GM12878 (cell line): ENCODE measurements at regions not wholly inside any gene's neighbourhood (a gene's known extent, or its start where the extent isn't known, plus 50 kb on each side); places are given as distances from the start of the nearest gene placed in this dataset.

Source experiments
- ATAC-seq: fragments of 200-7000 bp; cut with Tn5 transposase; 3 replicates; pipeline ENCODE4 v1.9.1; 2020; ENCODE audit warnings: mild to moderate bottlenecking, moderate library complexity
- BruUV-seq: library from RNA; stranded (reverse); fragments of 400-500 nt; replicated peaks from 2 replicates; lab custom pipeline; 2021; lab: Mats Ljungman, UMichigan
- CTCF ChIA-PET: fragments of 300-600 bp; sonication (Branson Sonifier 250); formaldehyde crosslinking; extraction: SDS; loops from one replicate; lab custom pipeline; 2021; ENCODE audit warnings: inconsistent platforms; lab: Yijun Ruan, JAX
- POLR2A ChIA-PET: fragments of 350-600 bp; formaldehyde crosslinking; extraction: SDS; loops from one replicate; lab custom pipeline; 2021; ENCODE audit warnings: inconsistent platforms; lab: Charles Lee
- RAD21 ChIA-PET: fragments of 300-600 bp; sonication (Branson Sonifier 250); formaldehyde crosslinking; loops from one replicate; lab custom pipeline; 2023; ENCODE audit warnings: antibody characterized with exemption; ENCODE audit not compliant: unreplicated experiment; lab: Charles Lee
- SMC1A ChIA-PET: fragments of 300-600 bp; sonication (Branson Sonifier 250); formaldehyde crosslinking; loops from one replicate; lab custom pipeline; 2023; ENCODE audit not compliant: unreplicated experiment, uncharacterized antibody; lab: Charles Lee
- DNase-seq: peaks from one replicate; pipeline ENCODE4 v3.0.0-alpha.2; 2011; ENCODE audit warnings: low read depth, low spot score
- FAIRE-seq: peaks from 3 replicates; lab custom pipeline; 2011; peaks lifted over from hg19 to GRCh38; lab: Jason Lieb, UNC
- H2AFZ ChIP-seq: 2 replicates; pipeline ENCODE4 v1.6.0; 2011; ENCODE audit warnings: low read depth, low read length, control low read depth; ENCODE audit not compliant: control insufficient read depth
- H3K27ac ChIP-seq: 2 replicates; pipeline ENCODE4 v1.5.1; 2011; ENCODE audit warnings: control low read depth; ENCODE audit not compliant: control insufficient read depth, insufficient read depth
- H3K27me3 ChIP-seq, 2 experiments: replicated peaks in 1 of 2; 2 replicates each; pipeline versions ENCODE4 v1.6.0 to v1.6.1; 2011; ENCODE audit warnings: low read length in 1 of 2; ENCODE audit not compliant: control insufficient read depth in 2 of 2, insufficient read depth in 2 of 2
- H3K36me3 ChIP-seq, 2 experiments: 2 replicates each; pipeline ENCODE4 v1.5.1; 2011; ENCODE audit warnings: low read length in 1 of 2; ENCODE audit not compliant: control insufficient read depth in 2 of 2, insufficient read depth in 2 of 2
- H3K4me1 ChIP-seq: 2 replicates; pipeline ENCODE4 v1.6.1; 2011; ENCODE audit warnings: mild to moderate bottlenecking, low read length, moderate library complexity, mixed read lengths; ENCODE audit not compliant: control insufficient read depth, insufficient read depth
- H3K4me2 ChIP-seq: 2 replicates; pipeline ENCODE4 v1.6.0; 2011; ENCODE audit warnings: control low read depth; ENCODE audit not compliant: control insufficient read depth, insufficient read depth
- H3K4me3 ChIP-seq: fragments of 200-600 bp; sonication (generic); 2 replicates; pipeline ENCODE4 v1.5.1; 2016
- H3K79me2 ChIP-seq: 2 replicates; pipeline ENCODE4 v1.6.0; 2011; ENCODE audit warnings: low read length; ENCODE audit not compliant: control insufficient read depth, insufficient read depth
- H3K9ac ChIP-seq: 2 replicates; pipeline ENCODE4 v1.8.0; 2011; ENCODE audit warnings: low read length, control low read depth, mixed read lengths; ENCODE audit not compliant: control insufficient read depth, insufficient read depth
- H3K9me3 ChIP-seq: replicated peaks from 3 replicates; pipeline ENCODE4 v1.5.1; 2011; ENCODE audit warnings: mild to moderate bottlenecking, low read length; ENCODE audit not compliant: control insufficient read depth, insufficient read depth
- H4K20me1 ChIP-seq: 2 replicates; pipeline ENCODE4 v1.6.0; 2011; ENCODE audit not compliant: control insufficient read depth, insufficient read depth
- CREB1 ChIP-seq: IDR thresholded peaks from 2 replicates; pipeline ENCODE4 v1.6.1; 2012; ENCODE audit warnings: low read depth, mild to moderate bottlenecking, inconsistent platforms
- CREM ChIP-seq: IDR thresholded peaks from 2 replicates; pipeline ENCODE4 v1.6.1; 2014; ENCODE audit warnings: antibody characterized with exemption, low read depth
- HDGF ChIP-seq: fragments of 450-650 bp; IDR thresholded peaks from 2 replicates; pipeline ENCODE4 v1.6.1; 2016; ENCODE audit warnings: antibody characterized with exemption
- IRF4 ChIP-seq: IDR thresholded peaks from 2 replicates; pipeline ENCODE4 v1.6.1; 2011; ENCODE audit warnings: low read depth, low read length
- JUND ChIP-seq: IDR thresholded peaks from 2 replicates; pipeline ENCODE4 v1.6.1; 2012; ENCODE audit warnings: low read depth, mild to moderate bottlenecking, low read length, improper control_type of control experiment, moderate library complexity
- PBX3 ChIP-seq: IDR thresholded peaks from 2 replicates; pipeline ENCODE4 v1.6.1; 2011; ENCODE audit warnings: mild to moderate bottlenecking, low read depth, low read length, moderate library complexity; ENCODE audit not compliant: insufficient replicate concordance
- POU2F2 ChIP-seq: IDR thresholded peaks from 3 replicates; pipeline ENCODE4 v1.6.1; 2011; ENCODE audit warnings: low read depth, mild to moderate bottlenecking, low read length, borderline replicate concordance
- SIN3A ChIP-seq: IDR thresholded peaks from 2 replicates; pipeline ENCODE4 v1.6.1; 2012; ENCODE audit warnings: low read depth, low read length, improper control_type of control experiment
- SMAD1 ChIP-seq: fragments of 450-650 bp; IDR thresholded peaks from 2 replicates; pipeline ENCODE4 v1.6.1; 2018; ENCODE audit warnings: mild to moderate bottlenecking, low read depth; ENCODE audit not compliant: partially characterized antibody
- STAT1 ChIP-seq: fragments of 450-650 bp; conservative IDR thresholded peaks from 2 replicates; pipeline ENCODE4 v1.6.1; 2014; ENCODE audit warnings: antibody characterized with exemption, mild to moderate bottlenecking
- SUPT20H ChIP-seq: IDR thresholded peaks from 2 replicates; pipeline ENCODE4 v1.6.1; 2011; ENCODE audit warnings: low read depth, mild to moderate bottlenecking, low read length, moderate library complexity, borderline replicate concordance; ENCODE audit not compliant: control insufficient read depth
- WRNIP1 ChIP-seq: IDR thresholded peaks from 2 replicates; pipeline ENCODE4 v1.6.1; 2011; ENCODE audit warnings: low read depth, low read length, improper control_type of control experiment, borderline replicate concordance
- WGBS: methylation state at CpG from one replicate; pipeline ENCODE4 v1.1.6; 2016; ENCODE audit warnings: low lambda C conversion rate; ENCODE audit not compliant: insufficient replicate concordance, insufficient coverage; ENCODE audit errors: missing lambda C conversion rate; 5-methylcytosine and 5-hydroxymethylcytosine counted together
- in situ Hi-C: fragments of 300-500 bp; cut with MboI; formaldehyde crosslinking; loops from 9 replicates; pipeline ENCODE4 v1.14.3; 2018; ENCODE audit warnings: mixed read lengths
- intact Hi-C: fragments of 100-400 bp; cut with micrococcal nuclease; formaldehyde crosslinking; loops from one replicate; pipeline ENCODE4 v1.14.2; 2022; ENCODE audit not compliant: unreplicated experiment
- TF ChIP-seq, protein P1 (sequence below): fragments of 150-350 bp; IDR thresholded peaks from 2 replicates; pipeline ENCODE4 v1.6.1; 2014; ENCODE audit warnings: mild to moderate bottlenecking, low read depth, low read length
- TF ChIP-seq, protein P2 (sequence below): fragments of 150-350 bp; IDR thresholded peaks from 2 replicates; pipeline ENCODE4 v1.6.1; 2016; ENCODE audit warnings: low read depth, low read length
- TF ChIP-seq, protein P3 (sequence below): fragments of 450-650 bp; IDR thresholded peaks from 2 replicates; pipeline ENCODE4 v1.6.1; 2017; ENCODE audit warnings: borderline replicate concordance
- TF ChIP-seq, protein P4 (sequence below): fragments of 450-650 bp; IDR thresholded peaks from 2 replicates; pipeline ENCODE4 v1.6.1; 2017; ENCODE audit warnings: mild to moderate bottlenecking

DNA sequence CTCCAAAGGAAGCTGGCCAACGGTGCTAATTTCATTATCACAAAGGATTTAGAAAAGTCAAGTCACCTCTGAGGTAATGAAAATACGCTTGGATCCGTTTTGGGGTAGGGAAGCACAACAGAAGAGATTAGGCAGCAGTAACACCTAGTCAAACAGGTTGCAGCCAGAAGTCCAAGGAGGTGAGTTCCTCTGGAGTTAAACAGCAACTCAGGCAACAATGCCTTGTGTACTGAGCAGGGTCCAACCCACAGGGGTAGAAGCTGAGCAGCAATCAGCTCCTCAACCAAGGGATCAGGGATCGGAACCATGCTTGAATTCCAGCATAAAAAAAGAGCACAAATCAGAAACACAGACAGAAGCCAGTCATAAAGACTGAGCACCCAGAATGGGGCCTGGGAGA, 88.1 kb upstream of the SPRED1 start:
- no TSS peak for BruUV-seq
- no peak overlapping the region for H2AFZ ChIP-seq
- H3K79me2 ChIP-seq, result no peaks in the 10 kb centered on the region
- no peak overlapping the region for H3K4me3 ChIP-seq
- in situ Hi-C loops, result no loop called here
- SMC1A ChIA-PET, result interaction anchor here (1.3 to 1.6 kb wide), 2 partner anchors 15 to 80 kb away, joined by 3 to 4 read pairs; no protein-coding TSS in a partner anchor
- H3K9ac ChIP-seq, result no peak overlapping the region
- no peak for FAIRE-seq
- ATAC-seq, result no peak
- no peaks in the 10 kb centered on the region; a peak in 1 of 4 replicates for H3K27me3 ChIP-seq
- H3K9me3 ChIP-seq, result no peaks in the 10 kb centered on the region; the same call in 2 of the 3 replicates
- H4K20me1 ChIP-seq, result no peaks in the 10 kb centered on the region
- H3K4me1 ChIP-seq, result no peaks in the 10 kb centered on the region
- 18% methylated on average over 4 of the region's 4 CpGs for WGBS
- intact Hi-C loops, result no loop called here
- CTCF ChIA-PET, result interaction anchor here (0.8 kb wide), 1 partner anchor 223 kb away, joined by 3 read pairs; no protein-coding TSS in a partner anchor
- no peaks in the 10 kb centered on the region for H3K36me3 ChIP-seq
- H3K4me2 ChIP-seq, result no peak overlapping the region
- DNase-seq, result no peak
- POLR2A ChIA-PET, result interaction anchor here (1.3 kb wide), 1 partner anchor 104 kb away, joined by 3 read pairs; no protein-coding TSS in a partner anchor
- no peak overlapping the region for H3K27ac ChIP-seq
- RAD21 ChIA-PET, result no interaction called here
- TF ChIP-seq STAT1 (no peak), SMAD1 (no peak), HDGF (no peak), SUPT20H (no peak), CREM (no peak), IRF4 (no peak), POU2F2 (no peak), JUND (no peak), WRNIP1 (no peak), CREB1 (no peak), PBX3 (no peak), SIN3A (no peak)
- TF ChIP-seq, protein P1, sequence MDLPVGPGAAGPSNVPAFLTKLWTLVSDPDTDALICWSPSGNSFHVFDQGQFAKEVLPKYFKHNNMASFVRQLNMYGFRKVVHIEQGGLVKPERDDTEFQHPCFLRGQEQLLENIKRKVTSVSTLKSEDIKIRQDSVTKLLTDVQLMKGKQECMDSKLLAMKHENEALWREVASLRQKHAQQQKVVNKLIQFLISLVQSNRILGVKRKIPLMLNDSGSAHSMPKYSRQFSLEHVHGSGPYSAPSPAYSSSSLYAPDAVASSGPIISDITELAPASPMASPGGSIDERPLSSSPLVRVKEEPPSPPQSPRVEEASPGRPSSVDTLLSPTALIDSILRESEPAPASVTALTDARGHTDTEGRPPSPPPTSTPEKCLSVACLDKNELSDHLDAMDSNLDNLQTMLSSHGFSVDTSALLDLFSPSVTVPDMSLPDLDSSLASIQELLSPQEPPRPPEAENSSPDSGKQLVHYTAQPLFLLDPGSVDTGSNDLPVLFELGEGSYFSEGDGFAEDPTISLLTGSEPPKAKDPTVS, result no peak
- TF ChIP-seq, protein P2, sequence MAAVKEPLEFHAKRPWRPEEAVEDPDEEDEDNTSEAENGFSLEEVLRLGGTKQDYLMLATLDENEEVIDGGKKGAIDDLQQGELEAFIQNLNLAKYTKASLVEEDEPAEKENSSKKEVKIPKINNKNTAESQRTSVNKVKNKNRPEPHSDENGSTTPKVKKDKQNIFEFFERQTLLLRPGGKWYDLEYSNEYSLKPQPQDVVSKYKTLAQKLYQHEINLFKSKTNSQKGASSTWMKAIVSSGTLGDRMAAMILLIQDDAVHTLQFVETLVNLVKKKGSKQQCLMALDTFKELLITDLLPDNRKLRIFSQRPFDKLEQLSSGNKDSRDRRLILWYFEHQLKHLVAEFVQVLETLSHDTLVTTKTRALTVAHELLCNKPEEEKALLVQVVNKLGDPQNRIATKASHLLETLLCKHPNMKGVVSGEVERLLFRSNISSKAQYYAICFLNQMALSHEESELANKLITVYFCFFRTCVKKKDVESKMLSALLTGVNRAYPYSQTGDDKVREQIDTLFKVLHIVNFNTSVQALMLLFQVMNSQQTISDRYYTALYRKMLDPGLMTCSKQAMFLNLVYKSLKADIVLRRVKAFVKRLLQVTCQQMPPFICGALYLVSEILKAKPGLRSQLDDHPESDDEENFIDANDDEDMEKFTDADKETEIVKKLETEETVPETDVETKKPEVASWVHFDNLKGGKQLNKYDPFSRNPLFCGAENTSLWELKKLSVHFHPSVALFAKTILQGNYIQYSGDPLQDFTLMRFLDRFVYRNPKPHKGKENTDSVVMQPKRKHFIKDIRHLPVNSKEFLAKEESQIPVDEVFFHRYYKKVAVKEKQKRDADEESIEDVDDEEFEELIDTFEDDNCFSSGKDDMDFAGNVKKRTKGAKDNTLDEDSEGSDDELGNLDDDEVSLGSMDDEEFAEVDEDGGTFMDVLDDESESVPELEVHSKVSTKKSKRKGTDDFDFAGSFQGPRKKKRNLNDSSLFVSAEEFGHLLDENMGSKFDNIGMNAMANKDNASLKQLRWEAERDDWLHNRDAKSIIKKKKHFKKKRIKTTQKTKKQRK, result no peak
- TF ChIP-seq, protein P3, sequence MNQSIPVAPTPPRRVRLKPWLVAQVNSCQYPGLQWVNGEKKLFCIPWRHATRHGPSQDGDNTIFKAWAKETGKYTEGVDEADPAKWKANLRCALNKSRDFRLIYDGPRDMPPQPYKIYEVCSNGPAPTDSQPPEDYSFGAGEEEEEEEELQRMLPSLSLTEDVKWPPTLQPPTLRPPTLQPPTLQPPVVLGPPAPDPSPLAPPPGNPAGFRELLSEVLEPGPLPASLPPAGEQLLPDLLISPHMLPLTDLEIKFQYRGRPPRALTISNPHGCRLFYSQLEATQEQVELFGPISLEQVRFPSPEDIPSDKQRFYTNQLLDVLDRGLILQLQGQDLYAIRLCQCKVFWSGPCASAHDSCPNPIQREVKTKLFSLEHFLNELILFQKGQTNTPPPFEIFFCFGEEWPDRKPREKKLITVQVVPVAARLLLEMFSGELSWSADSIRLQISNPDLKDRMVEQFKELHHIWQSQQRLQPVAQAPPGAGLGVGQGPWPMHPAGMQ, result no peak
- TF ChIP-seq, protein P4, sequence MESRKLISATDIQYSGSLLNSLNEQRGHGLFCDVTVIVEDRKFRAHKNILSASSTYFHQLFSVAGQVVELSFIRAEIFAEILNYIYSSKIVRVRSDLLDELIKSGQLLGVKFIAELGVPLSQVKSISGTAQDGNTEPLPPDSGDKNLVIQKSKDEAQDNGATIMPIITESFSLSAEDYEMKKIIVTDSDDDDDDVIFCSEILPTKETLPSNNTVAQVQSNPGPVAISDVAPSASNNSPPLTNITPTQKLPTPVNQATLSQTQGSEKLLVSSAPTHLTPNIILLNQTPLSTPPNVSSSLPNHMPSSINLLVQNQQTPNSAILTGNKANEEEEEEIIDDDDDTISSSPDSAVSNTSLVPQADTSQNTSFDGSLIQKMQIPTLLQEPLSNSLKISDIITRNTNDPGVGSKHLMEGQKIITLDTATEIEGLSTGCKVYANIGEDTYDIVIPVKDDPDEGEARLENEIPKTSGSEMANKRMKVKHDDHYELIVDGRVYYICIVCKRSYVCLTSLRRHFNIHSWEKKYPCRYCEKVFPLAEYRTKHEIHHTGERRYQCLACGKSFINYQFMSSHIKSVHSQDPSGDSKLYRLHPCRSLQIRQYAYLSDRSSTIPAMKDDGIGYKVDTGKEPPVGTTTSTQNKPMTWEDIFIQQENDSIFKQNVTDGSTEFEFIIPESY, result no peak
